ENCODE measurements at regions not wholly inside any gene's neighbourhood (a gene's known extent, or its start where the extent isn't known, plus 50 kb on each side); places are given as distances from the start of the nearest gene placed in this dataset.

DNA sequence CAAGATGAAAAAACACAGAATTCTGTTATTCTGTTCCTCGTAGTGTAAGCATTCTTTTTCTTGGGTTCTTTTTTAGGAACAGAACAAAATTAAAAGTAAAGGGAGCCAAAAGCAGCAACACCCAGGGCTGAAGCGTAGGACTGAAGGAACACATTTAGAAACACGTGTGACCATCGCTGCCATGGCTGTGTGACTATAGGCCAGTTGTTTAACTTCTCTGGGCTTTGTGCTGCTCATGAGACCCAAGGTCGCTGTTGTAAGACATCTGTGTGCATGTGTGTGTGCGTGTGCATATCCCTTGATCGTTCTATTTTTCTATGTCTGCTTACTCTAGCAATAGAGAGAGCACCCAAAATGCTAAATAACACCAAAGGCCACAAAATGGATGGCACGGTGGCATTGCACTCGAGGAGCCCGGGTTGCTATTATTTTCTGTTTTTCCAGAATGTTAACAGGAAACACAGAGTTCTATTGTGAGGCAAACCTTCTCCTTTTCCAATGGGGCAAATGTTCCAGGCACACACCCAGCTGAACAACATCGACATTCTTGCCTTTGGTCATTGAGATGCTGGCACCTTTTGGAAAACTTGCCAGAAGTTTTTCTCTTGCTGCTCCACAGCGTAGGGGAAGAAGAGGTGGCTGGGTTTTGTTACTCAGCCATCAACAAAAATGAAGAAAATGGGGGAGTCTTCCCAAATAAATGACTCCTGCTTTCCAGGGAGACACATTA lies 267.8 kb upstream of the ECI2 start:
- DNase-seq, result no peak

DNA sequence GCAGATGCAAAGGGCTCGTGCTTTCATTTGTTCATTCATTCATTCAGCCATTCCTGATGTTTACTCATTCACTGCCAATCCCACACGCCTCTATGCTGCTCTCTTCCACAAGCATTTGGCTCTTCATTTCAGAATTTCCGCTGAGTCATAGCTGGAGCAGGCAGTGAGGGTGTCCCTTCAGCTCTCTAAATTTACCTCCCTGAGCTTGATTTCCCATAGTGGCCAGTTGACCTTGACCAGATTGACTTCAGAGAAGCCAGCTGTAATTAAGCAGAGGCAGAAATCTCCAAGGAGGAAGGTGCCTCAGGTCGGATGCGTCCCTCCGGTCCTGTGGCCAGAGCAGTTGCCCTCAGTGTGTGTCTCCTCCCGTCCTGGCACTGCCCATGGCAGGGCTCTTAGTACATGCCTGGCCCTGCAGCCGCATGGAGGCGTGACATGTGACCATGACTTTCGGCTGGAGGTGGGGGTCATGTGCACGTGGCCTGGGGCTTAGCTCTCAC lies 267.2 kb upstream of the ECI2 start:
- peak in 3 of 4 experiments; percentile 21 to 32 (median 27) for DNase-seq

DNA sequence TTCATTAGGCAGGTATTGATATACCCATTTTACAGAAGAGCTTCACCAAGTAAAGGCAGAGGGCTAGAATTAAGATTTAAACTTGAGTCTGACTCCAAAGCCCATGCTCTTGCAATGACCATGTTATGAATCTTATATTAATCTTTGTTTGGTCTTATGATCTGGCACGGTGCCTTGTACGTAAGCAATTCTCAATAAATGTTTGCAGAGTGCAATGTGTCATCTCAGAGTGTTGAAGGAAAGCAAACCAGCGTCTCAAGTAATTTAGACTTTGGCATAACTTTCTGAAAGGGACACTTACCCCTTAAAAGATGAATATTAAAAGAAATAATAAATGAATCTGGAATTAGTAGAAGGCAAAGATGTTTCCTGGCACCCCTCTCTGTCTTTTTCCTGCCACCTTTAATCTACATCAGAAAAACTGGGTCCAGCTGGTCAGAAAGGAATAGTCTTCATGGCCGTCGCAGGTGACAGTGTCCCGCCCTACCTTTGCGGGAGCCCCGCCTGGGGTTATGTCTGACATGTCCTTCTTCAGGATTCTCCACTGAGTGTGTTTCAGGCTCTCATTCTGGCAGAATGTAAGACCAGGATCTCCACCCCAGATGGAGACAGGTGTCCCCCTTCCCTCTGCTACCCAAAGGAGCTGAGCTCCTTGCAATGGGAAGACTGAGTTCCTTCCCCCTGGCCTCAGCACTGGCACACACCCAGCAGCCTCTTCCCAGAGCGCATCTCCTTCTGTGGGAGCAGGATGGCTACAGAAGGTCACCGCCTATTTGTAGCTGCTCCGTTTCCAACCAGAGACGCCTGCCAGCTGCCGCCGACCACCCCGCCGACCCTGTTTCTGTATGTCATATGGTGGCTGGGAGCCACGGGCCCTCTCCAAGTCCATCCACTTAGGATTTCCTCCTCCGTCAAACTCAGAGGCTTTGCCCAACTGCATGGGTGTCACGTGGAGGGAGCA lies 266.3 kb upstream of the ECI2 start:
- no peak for DNase-seq

DNA sequence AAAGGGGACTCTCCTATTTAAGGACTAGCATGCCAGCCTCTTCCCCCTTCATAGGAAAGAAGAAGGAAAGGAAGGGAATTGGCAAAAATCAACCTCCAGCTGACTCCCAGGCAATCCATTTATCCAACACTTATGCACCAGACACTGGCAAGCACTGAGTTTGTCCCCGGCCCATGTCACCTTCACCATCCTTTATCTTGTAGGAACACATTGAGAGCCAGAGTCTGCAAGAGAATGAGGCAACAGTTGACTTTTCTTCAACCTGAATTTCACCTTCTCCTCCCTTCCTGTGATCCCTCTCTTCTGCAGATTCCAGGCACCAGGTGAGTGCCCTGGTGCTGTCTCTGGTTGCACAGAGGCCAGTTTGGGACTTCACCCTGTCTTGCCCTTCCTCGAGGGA lies 264.3 kb upstream of the ECI2 start:
- DNase-seq, result no peak

DNA sequence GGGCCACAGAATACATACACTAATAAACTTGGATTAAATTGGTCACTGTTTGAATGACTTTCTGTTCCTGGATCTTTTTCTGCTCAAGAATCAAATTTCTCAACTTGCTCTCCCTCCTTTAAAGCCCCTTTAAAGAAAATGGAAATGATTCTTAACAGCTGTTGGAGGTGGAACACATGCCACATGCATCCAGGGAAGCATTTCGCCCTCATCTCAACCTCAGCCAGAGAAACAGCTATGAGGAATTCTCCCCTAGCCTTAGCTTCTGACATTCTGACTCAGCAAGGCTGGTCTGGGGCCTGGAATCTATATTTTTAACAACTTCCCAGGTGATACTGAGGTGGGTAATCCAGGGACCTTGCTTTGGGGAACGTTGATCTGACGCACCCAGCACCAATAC lies 263.4 kb upstream of the ECI2 start:
- no peak for DNase-seq

DNA sequence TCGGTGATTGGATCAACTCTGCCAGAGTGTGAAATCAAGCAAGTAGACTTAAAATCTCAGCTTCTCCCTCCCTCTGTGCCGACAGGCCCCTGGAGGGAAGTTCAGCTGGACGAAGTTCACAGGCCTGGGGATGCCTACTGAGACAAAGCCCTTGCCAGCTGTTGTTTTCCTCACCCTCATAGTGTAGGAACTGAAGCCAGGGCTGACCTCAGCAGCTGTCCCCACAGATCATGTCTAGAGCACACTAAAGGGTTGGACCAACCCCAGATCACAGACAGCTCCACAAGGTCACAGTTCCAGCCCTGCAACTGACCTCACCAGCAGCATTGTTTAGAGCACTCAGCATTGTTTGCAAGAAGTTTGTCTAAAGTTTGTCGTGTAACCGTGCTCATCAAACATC lies 261.9 kb upstream of the ECI2 start:
- DNase-seq, result no peak

DNA sequence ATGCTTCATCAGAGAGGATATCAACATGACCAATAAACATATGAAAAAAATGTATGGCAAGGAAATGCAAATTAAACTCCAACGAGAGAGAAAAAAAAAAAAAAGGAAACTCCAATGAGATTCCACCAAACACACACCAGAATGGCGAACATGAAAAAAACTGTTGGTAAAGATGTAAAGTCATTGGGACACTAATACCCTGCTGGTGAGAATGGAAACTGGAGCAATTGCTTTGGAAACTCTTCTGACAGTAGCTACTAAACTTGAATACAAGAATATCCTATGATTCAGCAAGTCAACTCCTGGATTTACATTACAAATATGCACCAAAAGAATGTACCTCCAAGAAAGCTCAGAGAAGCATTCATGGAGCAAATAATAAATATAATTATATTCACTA lies 260.7 kb upstream of the ECI2 start:
- no peak for DNase-seq

DNA sequence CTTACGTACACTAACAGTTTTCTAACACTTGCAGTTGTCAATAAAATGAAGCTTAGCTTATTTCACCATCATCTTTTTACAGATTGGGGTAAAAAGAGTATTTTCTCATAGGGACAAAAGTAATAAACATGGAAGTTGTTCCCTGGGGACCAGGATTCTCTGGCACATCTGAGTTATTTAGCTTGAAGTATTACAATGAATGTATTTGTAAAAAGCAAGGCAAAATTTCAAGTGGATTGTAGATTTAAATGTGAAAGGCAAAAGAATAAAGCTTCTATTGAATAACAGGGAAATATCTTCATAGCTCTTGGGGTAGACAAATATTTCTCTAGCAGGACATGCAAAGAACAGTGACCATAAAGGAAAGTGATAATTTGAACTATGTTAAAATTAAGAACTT lies 260.0 kb upstream of the ECI2 start:
- DNase-seq, result no peak

DNA sequence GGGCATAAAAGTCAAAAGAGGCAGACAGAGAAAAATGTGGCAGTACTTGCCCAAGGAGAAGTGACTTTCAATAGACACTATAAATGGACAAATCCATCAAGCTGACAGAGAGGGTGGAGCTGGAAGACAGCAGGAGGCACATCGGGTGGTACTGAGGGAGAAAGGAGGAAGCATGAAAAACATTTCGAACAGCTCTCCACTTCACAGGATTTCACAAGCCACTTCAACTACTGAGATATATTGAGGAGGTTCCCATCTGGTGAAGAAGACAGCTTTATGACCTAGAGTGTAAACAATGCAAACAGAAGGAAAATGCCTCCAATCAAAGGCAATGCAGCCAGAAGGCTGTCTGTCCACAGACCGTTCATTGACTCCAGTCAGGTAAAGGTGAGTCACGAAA lies 259.4 kb upstream of the ECI2 start:
- peak; percentile 27 to 68 (median 56) for DNase-seq

DNA sequence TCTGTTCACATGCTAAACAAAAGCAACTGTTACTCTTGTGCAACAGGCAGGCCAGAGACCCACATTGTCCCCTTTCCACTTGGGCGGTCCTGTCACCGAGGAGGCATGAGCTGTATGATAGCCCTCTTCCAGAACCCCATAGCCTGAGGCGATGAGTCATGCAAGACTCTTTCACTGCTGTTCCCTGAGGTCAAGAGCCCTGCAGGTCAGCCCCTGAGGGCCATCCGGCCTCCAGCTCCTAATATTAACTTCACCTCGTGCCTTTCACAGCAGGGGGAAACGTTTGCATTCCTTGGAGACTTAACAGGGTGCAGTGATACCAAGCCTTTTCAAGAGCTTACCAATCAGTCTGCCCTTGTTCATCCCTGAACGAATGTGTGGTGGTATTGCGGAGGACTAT lies 253.3 kb upstream of the ECI2 start:
- DNase-seq, result no peak

DNA sequence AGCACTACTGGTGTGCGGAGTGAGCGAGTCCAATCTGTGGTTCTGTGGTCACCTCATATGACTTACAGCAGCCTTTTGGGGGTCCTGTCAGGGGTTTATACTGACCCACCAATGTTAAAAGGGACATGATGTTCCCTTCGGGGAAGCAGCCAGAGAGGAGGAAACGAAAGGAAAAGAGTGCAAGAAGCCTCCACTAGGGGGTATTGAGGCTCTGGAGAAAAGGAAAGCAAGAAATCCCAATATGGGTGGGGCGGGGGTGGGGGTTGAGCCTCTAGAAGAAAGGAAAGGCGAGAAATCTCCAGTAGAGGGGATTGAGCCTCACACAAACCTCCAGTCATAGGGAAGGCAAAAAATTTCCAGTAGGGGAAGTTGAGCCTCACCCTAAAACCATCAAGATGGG lies 249.3 kb upstream of the ECI2 start:
- no peak for DNase-seq

DNA sequence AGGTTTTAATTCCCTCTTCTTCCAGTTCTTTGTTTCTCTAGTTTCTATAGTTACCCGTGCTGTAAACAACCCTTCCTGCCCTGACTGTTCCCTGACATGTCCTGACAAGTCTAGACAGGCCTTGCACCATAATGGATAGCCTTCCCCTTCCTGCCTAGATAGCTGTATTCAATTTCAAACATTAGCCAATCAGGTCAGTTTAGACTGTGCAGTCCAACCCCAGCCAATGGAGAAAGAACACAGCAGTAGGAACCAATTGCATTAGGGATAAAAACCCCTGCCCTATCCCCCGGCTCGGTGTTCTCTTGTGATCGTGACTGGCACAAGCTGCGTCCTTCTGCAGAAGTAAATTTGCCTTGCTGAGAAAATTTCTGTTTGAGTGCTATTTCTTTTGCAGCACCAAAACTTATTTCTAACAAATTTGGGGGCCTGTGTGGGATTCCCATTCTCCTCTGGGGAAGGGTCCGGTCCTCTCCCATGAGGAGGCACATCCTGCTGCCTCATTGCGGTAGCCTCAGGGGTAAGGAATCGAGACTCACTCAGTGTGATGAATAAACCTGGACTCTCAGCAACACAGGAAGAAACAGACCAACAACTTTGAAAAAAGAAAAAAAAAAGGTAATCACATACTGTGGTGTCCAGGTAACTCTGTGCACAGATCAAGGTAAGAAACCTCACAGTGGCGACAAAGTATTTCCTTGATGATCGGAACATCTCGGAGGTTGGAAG lies 248.7 kb upstream of the ECI2 start:
- no peak for DNase-seq

DNA sequence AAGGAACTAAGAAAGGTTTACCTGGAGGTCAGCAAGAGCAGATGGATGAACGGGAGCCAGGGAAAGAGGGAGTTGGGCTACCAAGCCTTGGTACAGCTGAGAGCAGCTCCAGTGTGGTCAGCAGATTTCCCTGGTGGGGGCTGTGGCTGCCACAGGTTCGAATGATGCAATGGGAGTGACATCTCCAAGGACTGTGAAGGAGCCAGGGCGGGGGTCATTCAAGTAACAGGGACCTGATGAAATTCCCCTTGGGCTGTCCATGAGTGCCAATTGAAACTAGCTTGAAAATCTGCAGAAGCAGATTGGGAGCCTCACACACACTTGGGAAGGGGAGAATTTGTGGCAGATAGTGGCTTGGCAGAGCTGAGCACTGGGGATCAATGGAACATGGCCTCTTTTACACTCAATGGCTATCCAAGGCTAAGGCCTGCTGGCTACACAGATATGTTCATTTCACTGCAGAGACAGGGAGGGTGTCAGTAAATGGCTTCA lies 247.0 kb upstream of the ECI2 start:
- DNase-seq, result no peak

DNA sequence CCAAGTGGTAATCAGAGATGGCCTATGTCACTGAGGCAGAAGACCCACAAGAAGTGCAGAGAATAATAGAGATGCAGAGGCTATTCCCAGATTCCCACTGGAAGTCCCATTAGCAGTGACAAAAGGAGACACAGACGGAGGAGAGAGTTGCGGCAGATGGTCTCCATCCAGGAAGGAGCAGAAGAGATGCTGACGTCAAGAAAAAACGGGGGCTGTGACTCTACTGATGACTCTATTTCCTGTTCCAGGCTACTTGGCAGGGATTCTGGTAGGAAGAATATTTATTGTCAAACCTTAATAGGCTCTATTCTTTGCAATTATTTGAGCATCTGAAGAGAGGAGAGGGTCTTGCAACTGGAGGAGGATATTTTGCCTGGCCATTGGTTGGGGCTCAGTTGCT lies 246.0 kb upstream of the ECI2 start:
- DNase-seq, result no peak

DNA sequence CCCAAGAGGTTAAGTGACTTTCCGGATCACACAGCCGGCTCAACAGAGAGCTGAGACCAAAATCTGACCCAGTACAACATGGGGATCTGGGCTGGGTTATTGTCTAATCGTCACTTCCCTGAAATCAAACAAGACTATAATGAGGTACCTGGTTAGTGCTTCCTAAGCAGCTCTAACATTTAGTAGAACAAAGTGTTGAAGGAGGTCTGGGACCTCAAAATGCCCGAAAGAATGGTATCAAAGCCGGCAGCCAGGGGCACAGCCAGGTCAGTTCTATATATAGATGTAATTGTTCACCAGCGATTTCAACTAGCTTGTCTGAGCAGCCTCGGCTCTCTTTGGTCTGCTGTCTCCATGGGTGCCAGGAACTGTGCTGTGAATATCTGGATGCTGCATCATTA lies 245.5 kb upstream of the ECI2 start:
- no peak for DNase-seq

DNA sequence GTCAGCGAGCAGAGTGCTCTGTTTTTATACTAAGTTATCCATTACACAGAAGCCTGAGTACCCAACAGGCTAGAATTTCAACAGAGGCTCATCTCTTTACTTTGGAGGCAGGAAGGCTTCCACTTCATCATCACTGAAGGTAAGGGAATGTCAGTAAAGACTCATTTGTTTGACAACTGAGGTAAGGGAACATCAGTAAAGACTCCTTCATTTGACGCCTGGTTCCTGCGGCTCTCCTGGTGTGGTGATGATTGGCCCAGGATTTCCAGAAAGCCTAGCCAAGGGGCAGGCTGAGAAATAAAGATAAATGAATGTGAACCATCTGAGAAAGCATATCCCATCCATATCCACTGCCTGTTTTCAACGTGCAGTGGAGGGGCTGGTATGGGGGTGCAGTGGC lies 244.6 kb upstream of the ECI2 start:
- no peak for DNase-seq

DNA sequence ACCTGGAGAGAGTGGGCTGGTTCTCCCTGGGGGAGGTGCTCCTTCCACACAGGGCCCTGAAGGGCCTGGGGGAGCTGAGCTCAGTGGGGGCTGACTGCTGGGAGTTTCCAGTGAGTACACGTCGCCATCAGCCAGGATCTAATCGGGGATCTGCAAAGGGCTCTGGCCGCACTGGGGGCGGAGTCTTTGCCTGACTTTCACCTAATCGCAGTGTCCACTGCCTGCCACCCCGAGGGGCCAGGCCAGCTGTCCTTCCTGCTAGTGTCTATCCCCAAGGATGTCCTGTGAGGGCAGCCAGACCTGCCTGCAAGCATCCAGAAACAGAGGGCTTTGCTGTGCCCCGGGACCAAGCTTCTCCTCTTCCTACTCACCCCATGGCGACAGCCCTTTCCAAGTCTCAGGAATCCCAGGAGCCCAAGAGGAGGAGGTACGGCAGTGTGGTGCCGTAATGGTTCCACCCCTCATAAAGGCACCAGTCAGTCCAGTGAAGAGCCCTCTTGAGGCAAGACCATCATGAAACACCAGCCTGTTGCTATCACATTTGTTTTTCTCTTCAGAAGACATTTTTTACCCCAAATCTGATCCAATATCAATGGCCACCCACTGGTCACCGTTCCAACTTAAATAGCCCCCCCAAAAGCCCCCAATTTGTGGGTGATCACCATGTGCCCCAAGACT lies 243.1 kb upstream of the ECI2 start:
- no peak for DNase-seq

DNA sequence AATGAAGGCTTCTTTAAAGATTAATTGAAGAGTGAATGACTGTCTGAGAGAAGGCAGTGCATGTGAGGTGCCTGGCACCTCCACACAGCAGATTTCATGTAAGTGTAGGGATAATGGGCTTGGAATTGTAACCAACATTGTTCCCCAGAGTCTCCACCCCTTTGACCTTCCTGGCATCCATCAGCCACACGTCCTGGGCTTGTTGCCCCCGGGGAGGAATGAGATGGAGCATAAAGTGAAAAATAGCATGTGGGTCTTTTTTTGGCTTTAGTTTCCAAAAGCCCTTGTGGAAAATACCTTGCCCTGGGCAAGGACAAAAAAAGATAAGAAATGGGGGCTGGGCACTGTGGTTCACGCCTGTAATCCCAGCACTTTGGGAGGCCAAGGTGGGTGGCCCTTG lies 242.2 kb upstream of the ECI2 start:
- no peak for DNase-seq

DNA sequence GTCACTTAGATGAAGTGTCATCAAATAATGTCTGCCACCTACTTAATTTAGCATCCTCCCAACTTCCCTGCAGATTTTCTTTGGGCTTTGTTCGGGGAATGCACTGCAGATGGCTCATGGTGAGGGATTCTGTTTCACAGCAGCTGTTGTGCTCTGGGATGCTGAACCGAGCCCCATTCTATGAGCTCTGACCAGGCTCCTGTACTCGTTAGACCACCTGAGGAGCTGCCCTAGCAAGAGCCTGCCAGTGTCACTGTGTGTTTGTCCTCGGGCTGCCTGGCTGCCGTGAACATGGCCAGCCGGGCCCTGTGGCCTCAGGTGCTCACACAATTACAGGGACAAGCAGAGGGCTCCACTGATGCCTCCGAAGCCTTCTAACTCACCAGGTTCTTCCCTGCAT lies 238.8 kb upstream of the ECI2 start:
- no peak for DNase-seq

DNA sequence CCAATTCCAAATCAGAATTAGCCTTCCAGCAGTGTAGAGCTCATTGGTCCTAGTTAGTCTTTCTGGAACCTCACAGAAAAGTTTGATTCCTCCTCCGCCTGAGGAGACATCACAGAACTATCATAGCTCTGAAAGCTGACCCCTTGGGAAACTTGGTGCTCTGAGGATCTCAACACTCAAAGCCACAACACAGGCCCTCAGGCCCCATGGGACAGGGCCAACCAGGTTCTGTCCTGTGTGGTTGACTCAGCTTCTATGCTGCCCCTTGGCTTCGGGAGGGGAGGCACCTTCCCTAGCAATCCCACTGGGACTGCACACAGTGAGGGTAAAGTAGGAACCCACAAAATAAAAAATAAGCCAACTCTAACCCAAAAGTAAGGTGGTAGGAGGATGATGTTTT lies 237.5 kb upstream of the ECI2 start:
- no peak for DNase-seq

DNA sequence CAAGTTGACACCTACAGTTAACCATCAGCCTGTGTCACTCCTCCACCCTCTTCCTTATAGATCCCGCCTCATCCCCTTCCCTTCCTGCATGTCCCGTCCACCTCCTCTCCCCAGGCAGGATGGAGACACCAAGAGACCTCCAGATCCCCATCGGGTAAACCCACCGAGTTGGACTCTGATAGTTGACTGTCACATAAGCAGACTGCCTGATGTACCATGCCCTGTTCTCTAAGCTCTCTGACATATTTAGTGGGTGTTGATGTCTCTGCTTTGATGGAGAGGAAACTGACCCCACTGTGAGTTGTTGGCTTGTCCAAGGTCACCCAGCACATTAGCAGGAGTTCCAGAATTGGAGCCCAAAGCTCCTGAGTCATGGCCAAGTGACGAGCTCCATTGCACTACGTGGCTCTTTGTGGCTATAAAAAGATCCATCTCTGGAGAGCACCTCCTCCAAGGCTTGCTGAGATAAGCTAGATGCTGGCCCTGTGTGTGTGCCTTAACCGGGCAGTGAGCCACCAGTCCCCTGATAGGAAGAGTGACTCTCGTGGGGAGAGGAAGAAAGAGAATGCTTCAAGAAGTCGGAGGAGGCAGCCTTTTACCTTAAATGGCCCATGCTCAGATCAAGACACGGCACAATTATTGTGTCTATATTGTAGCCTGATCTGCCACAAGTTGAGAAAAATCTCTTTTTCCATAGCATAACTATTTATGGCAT lies 236.0 kb upstream of the ECI2 start:
- peak; percentile 44 to 67 (median 52) for DNase-seq

DNA sequence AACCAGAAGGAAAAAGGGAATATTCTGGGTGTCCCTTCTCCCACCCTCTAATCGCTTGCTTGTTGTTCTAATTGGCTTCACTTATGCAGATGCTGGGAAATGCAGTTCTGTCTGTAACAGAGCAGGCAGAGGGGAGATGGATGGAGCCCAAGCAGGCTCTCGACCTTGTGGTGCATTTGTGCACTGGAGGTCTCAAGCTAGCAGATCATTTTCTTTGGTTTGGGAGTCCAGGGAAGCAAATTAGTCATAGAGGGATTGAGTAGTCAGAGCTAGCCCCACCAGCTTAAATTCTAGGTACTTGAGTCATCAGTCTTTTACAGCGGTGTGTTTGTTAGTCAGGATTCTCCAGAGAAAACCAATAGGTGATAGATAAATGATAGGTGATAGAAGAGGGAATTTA lies 234.7 kb upstream of the ECI2 start:
- no peak for DNase-seq
